ENCODE measurements at regions not wholly inside any gene's neighbourhood (a gene's known extent, or its start where the extent isn't known, plus 50 kb on each side); places are given as distances from the start of the nearest gene placed in this dataset.

- TF ChIP-seq CTCF (IDR thresholded peaks at IDR 0.05), result no peak
- TF ChIP-seq ZFX (IDR thresholded peaks at IDR 0.05; ENCODE audit: borderline replicate concordance), result no peak
Observed at GRCh38 chr20:54869765-54870164, 394.4 kb downstream of the DOK5 start.
